GM12892 (cell line): ENCODE measurements at regions not wholly inside any gene's neighbourhood (a gene's known extent, or its start where the extent isn't known, plus 50 kb on each side); places are given as distances from the start of the nearest gene placed in this dataset.

Experiments
- POLR2AphosphoS5 ChIP-seq: IDR thresholded peaks from 2 replicates; pipeline ENCODE4 v1.6.1; 2011; ENCODE audit warnings: low read depth, low read length, control low read depth
- TAF1 ChIP-seq: IDR thresholded peaks from 2 replicates; pipeline ENCODE4 v1.6.1; 2011; ENCODE audit warnings: low read depth, mild to moderate bottlenecking, control low read depth, low read length, borderline replicate concordance

DNA sequence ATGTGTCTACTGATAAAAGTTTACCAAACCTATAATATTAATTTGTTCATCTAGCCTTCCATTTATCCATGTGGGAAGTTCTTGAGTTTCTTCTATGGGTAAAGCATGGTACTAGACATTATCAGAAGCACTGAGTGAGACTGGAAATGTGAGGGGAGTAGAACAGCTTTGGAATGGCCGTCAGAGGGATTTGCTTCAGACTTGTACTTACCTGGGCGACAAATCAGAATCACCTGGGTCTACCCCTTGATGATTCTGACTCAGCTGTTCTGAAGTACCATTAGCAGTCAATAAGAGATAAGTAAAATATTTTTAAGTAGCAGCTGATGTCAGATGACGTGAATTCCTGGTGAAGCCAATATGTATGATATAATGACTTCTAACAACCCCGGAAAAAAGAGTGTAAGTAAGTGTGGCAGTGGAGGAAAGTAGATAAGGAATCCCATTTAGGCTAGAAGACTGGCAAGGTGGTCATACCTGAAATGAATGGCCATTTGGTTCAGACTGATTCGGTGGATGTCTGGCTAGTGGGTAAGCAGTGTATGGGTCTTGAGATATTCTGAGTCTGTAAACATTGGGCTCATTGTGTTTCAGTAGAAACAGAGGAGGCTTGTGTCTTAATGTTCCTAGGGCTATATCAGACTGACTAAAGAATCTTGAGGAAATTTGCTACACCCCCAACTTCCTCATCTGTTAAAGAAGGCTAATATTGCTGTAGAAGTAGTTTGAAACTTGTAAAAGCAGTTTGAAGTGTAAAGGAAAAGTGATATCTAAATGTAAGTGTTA, 409.2 kb downstream of the NKX6-1 start:
- TF ChIP-seq POLR2AphosphoS5: no peak
- no peak for TF ChIP-seq TAF1
